ENCODE measurements at regions not wholly inside any gene's neighbourhood (a gene's known extent, or its start where the extent isn't known, plus 50 kb on each side); places are given as distances from the start of the nearest gene placed in this dataset.

DNA sequence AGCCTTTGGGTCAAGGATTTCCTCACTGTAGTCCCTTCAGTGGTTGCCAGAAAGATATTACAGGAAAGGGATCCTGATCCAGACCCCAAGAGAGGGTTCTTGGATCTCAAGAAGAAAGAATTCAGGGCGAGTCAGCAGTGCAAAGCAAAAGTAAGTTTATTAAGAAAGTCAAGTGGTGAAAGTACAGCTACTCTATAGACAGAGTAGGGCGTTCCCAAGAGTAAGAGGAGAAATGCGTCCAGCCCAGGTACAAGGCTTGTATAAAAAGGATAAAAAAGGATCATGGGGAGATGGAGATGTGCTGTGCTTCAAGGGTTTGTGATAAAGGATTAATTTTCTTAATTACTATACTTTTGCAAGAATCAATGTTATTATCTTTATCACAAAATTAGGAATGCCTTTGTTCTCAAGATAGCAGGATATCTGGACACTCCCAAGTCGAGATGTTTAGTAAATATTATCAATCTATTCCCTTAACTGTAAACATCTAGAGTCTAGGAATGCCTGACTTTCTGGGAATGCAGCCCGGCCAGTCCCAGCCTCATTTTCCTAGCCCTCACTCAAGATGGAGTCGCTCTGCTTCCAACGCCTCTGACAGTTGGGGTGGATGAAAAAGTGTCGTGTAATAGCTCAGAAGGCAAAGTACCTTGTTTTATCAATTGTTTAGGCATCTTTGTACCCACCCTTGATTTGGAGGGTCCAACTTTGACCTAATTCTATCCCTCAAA, 360.7 kb downstream of the GPM6A start:
- TF ChIP-seq, protein P1, sequence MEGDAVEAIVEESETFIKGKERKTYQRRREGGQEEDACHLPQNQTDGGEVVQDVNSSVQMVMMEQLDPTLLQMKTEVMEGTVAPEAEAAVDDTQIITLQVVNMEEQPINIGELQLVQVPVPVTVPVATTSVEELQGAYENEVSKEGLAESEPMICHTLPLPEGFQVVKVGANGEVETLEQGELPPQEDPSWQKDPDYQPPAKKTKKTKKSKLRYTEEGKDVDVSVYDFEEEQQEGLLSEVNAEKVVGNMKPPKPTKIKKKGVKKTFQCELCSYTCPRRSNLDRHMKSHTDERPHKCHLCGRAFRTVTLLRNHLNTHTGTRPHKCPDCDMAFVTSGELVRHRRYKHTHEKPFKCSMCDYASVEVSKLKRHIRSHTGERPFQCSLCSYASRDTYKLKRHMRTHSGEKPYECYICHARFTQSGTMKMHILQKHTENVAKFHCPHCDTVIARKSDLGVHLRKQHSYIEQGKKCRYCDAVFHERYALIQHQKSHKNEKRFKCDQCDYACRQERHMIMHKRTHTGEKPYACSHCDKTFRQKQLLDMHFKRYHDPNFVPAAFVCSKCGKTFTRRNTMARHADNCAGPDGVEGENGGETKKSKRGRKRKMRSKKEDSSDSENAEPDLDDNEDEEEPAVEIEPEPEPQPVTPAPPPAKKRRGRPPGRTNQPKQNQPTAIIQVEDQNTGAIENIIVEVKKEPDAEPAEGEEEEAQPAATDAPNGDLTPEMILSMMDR (conservative IDR thresholded peaks at IDR 0.05) = no peak
- TF ChIP-seq ZFX (IDR thresholded peaks at IDR 0.05) = no peak
